HG02759 (cell line): ENCODE measurements at regions not wholly inside any gene's neighbourhood (a gene's known extent, or its start where the extent isn't known, plus 50 kb on each side); places are given as distances from the start of the nearest gene placed in this dataset.
"Not testable (repeated sequence)": the region's sequence is repeated elsewhere in the genome, so short reads cannot be mapped to it uniquely, and the experiment has no call there.

Experiments
- ATAC-seq: cut with Tn5 transposase; IDR thresholded peaks from one replicate; pipeline ENCODE4 v1.9.1; 2021; ENCODE audit warnings: mild to moderate bottlenecking, moderate library complexity; ENCODE audit not compliant: unreplicated experiment

GRCh38 chr13:76630629-76631230, 255.5 kb downstream of the KCTD12 start:
- ATAC-seq, result no peak

- no peak for ATAC-seq
Observed at GRCh38 chr13:76622315-76623040, 263.7 kb downstream of the KCTD12 start.

- no peak for ATAC-seq
Observed at GRCh38 chr13:76621705-76622104, 264.5 kb downstream of the KCTD12 start.

GRCh38 chr13:76620036-76620435, 266.2 kb downstream of the KCTD12 start:
- no peak for ATAC-seq

GRCh38 chr13:76619631-76620030, 266.6 kb downstream of the KCTD12 start:
- no peak for ATAC-seq

- no peak for ATAC-seq
Observed at GRCh38 chr13:76610819-76611415, 275.3 kb downstream of the KCTD12 start.

GRCh38 chr13:76609643-76610042, 276.6 kb downstream of the KCTD12 start:
- ATAC-seq, result no peak

- no peak for ATAC-seq
Observed at GRCh38 chr13:76607866-76608265, 278.3 kb downstream of the KCTD12 start.

- ATAC-seq, result no peak
Observed at GRCh38 chr13:76600081-76600480, 286.1 kb downstream of the KCTD12 start.

- no peak for ATAC-seq
Observed at GRCh38 chr13:76597868-76598267, 288.3 kb downstream of the KCTD12 start.

- ATAC-seq, result no peak
Observed at GRCh38 chr13:76596216-76596615, 290.0 kb downstream of the KCTD12 start.

GRCh38 chr13:76594435-76594834, 291.8 kb downstream of the KCTD12 start:
- no peak for ATAC-seq

- no peak for ATAC-seq
Observed at GRCh38 chr13:76586842-76587241, 299.4 kb downstream of the KCTD12 start.

GRCh38 chr13:76579701-76580100, 306.5 kb downstream of the KCTD12 start:
- no peak for ATAC-seq

- ATAC-seq, result not testable (repeated sequence)
Observed at GRCh38 chr13:76575634-76576033, 310.6 kb downstream of the KCTD12 start.

- no peak for ATAC-seq
Observed at GRCh38 chr13:76570510-76570971, 315.7 kb downstream of the KCTD12 start.

GRCh38 chr13:76556627-76557026, 329.6 kb downstream of the KCTD12 start:
- ATAC-seq, result no peak

- no peak for ATAC-seq
Observed at GRCh38 chr13:76552807-76553206, 333.4 kb downstream of the KCTD12 start.

GRCh38 chr13:76552041-76552772, 334.0 kb downstream of the KCTD12 start:
- no peak for ATAC-seq

- ATAC-seq, result no peak
Observed at GRCh38 chr13:76542176-76542575, 344.0 kb downstream of the KCTD12 start.

GRCh38 chr13:76538004-76538403, 348.2 kb downstream of the KCTD12 start:
- no peak for ATAC-seq
